ENCODE measurements at regions not wholly inside any gene's neighbourhood (a gene's known extent, or its start where the extent isn't known, plus 50 kb on each side); places are given as distances from the start of the nearest gene placed in this dataset.

GRCh38 chr14:61847861-61848260 lies 85.6 kb downstream of the SNAPC1 start:
- no peak for DNase-seq (ENCODE audit: low read depth)

DNA sequence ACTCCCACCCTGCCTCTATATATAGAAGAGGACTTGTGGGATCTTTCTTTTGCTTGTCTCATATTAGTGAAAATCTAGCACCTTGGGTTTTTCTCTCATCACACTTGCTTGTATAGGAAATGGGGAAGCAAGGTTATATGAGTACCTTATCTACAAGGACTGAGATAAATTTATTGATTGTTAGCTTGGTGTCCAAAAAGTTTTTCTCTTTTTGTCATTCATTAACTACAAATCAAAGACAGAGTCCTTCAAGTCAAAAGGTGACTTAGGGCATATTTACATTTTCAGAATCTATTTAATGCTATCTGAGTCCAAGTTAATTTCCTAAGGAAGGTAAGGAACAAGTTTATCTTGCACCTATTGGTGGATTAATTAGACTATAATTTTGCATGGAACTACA lies 92.7 kb downstream of the SNAPC1 start:
- no peak for DNase-seq (ENCODE audit: low read depth)

DNA sequence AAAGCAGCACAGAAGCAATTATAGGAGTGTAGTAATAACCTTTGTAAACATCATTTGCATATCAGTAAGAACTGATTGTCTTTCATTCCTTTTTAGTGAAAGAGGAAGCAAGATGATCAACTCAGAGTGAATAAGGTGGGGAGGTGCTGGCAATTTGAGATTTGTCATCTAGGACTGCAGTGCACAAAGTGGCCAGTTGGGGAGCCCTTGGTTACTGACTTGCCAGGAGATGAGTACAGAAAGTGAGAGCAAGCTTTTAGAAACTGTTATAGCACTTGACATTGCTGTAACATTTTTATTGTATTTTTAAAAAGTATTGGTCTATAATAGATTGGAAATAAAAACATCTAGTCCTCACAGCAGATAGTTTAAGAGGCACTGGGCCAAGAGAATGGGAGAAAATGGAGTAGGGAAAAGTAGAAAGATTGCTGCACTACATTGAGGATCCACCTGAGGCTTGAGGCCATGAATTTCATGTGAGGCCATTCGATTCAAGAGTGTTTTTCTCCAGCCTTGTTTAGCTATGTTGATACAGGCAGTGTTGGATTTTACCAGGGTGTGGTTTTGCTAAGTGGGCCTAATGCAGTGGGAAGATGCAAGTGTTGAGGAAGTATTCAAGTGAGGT lies 98.2 kb downstream of the SNAPC1 start:
- DNase-seq (ENCODE audit: low read depth): peak; percentile 45

- DNase-seq (ENCODE audit: low read depth): no peak
These were observed 99.2 kb downstream of the SNAPC1 start for GRCh38 chr14:61861320-61861865.

- DNase-seq (ENCODE audit: low read depth): no peak
These were observed 102.2 kb downstream of the SNAPC1 start for GRCh38 chr14:61864329-61864898.

DNA sequence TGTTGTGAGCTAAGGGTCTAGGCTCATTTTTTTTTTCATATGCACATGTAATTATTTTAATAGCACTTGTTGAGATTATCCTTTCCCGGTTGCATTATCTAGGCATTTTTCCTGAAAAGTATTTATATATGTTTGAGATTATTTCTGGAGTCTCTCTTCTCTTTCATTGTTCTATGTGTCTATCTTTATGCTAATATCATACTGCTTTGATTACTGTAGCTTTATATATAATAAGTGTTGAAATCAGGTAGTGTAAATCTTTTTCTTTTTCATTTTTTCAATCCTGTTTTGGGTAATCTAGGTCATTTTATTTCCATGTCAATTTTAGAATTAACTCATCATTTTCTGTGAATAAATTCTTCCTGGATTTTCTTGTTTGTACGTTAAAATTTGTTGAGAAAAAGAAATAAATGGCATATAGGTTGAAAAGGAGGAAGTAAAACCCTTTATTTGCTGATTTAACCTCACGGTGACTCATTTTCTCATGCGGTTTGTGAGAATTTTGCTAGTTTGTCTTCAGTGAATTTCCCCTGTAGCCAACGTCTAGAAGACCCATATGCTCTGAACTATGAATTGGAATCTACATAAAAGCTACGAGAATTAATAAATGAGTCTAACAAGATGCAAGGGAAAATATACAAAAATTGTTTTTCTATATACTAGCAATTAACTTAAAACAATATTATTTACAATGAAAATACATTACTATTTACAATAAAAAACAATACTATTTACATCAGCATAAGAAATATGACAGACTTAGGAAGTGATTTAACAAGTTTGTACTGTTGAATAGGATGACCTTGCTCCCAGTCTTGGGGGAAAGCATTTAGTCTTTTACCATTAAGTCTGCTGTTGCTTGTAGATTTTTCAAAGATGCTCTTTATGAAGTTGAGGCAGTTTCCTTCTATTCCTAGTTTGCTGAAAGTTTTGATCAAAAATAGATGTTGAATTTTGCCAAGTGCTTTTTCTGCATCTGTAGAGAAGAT lies 105.0 kb downstream of the SNAPC1 start:
- DNase-seq (ENCODE audit: low read depth): no peak

DNA sequence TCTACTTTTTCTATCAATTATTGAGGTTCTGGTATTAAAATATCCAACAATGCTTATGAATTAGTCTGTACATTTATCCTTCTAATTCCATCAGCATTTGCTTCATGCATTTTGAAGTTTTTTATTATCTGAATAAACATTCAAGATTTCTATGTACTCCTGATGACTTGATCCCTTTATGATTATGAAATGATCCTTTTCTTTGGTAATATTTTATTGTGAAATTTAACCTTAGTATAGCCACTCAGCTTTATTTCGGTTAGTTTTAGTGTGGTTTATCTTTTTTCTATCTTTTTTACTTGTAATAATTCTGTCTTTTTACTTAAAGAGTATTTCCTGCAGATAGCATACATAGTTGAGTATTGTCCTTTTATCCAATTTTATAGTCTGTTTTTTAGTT lies 106.6 kb downstream of the SNAPC1 start:
- no peak for DNase-seq (ENCODE audit: low read depth)

DNA sequence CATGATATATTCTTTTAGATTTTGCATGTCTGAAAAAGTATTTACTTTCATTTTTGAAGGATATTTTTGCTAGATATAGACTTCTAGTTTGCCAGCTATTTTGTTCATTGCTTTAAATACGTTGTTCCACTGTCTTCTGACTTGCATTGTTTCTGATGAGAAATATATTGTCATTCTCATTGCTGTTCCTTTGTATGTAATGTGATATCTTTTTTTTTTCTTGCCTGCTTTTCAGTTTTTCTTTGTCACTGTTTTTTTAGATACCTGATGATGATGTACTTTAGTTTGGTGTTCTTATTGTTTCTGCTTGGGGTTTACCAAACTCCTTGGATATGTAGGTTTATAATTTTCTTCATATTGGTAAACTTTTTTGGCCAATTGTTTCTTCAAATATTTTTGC lies 107.9 kb downstream of the SNAPC1 start:
- DNase-seq (ENCODE audit: low read depth): no peak

DNA sequence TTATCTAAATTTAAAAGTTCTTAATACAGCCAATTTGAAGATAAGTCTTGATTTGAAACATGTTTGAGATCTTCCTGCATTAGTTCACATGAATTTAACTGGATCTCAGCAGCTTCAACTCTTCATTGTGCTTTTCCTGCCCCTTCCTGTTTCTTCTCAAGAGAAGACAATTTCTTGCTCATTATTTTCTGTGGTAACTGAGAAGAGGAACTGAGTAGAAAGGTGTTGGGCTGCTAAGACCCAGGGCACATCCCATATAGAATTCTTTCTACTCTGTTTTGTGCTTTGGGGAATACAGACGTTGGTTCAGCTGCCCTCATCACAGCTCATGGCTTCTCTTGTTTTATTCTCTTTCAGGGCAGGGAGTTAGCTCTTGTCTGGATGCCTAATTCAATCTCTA lies 110.2 kb downstream of the SNAPC1 start:
- no peak for DNase-seq (ENCODE audit: low read depth)

- no peak for DNase-seq (ENCODE audit: low read depth)
These were observed 113.3 kb downstream of the SNAPC1 start for GRCh38 chr14:61875483-61875882.

- no peak for DNase-seq (ENCODE audit: low read depth)
These were observed 114.3 kb downstream of the SNAPC1 start for GRCh38 chr14:61876362-61877034.

DNA sequence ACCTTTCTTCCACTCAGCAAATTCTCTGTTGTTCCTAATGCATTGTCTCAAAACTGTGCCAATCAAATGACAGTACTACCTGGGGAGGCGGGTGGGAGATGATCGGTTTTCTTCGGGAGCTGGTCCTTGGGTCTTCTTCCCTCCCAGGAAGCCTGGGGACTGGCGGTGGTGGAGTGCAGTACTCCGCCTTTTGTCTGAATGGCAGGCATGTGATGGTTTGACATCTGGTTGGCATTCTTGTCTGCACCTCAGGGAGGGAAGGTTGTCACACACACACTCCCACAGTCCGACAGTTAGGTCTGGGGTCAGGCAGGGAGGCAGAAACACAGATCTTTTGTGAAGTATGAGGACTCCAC lies 114.8 kb downstream of the SNAPC1 start:
- DNase-seq (ENCODE audit: low read depth): no peak

DNA sequence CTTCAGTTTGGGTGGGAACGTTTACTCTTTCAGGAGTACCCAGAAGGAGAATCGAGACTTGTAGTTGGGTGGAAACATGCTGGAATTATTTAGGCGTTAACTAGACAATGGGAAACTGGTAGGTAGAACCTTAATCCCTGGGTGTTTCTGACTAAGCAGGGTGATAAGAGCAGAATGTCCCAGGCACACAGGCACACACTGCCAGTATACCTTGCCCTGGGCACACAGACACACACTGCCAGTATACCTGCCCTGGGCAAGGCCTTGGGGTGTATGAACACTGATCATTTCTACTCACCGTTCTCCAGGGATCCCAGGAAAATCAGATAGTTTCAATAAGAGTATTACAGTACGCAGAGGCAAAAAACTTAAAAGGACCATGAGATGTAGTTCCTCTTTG lies 115.5 kb downstream of the SNAPC1 start:
- no peak for DNase-seq (ENCODE audit: low read depth)

DNA sequence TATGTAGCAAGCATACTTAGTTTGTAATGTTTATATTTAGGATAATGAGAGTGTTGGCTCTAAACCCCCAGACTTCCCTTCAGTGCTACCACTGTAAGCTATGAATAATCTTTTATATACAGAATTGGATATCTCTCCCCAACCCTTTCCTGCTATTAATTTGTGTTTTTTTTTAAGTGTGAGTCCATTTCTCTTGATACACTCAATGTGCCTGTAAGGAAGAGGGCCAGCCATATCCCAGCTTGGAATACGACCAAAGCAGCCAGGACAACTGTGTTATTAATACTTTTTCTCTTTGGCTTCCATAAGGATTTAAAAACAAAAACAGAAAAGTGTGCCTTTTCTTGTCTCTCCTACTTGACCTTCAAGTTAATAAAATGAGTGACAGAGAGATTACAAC lies 116.7 kb downstream of the SNAPC1 start:
- no peak for DNase-seq (ENCODE audit: low read depth)

GRCh38 chr14:61881046-61881445 lies 118.8 kb downstream of the SNAPC1 start:
- no peak for DNase-seq (ENCODE audit: low read depth)

- DNase-seq (ENCODE audit: low read depth): no peak
These were observed 122.5 kb downstream of the SNAPC1 start for GRCh38 chr14:61884711-61885110.

- no peak for DNase-seq (ENCODE audit: low read depth)
These were observed 123.2 kb downstream of the SNAPC1 start for GRCh38 chr14:61885203-61885961.

- DNase-seq (ENCODE audit: low read depth): peak; percentile 35
These were observed 125.4 kb downstream of the SNAPC1 start for GRCh38 chr14:61887628-61888027.

GRCh38 chr14:61889914-61890351 lies 127.7 kb downstream of the SNAPC1 start:
- DNase-seq (ENCODE audit: low read depth): no peak

GRCh38 chr14:61891170-61891569 lies 128.9 kb downstream of the SNAPC1 start:
- DNase-seq (ENCODE audit: low read depth): peak; percentile 65

GRCh38 chr14:61891810-61892209 lies 129.6 kb downstream of the SNAPC1 start:
- DNase-seq (ENCODE audit: low read depth): no peak

Measured in renal cortical epithelial cell (primary cell).